Heart right ventricle (tissue), 16 donors: ENCODE measurements at regions not wholly inside any gene's neighbourhood (a gene's known extent, or its start where the extent isn't known, plus 50 kb on each side); places are given as distances from the start of the nearest gene placed in this dataset.

Experiments used
- ATAC-seq, 8 donors: fragments of 200-7000 bp; cut with Tn5 transposase; one replicate each; pipeline ENCODE4 v1.9.1; 2020; ENCODE audit warnings: mild to moderate bottlenecking in 8 of 8, moderate library complexity in 8 of 8, moderate number of reproducible peaks in 1 of 8
- DNase-seq, 2 donors: peaks; one replicate each; pipeline ENCODE4 v3.0.0-alpha.2; 2020
- H3K27ac ChIP-seq, 10 donors: fragments of 200-600 bp; sonication (generic) in 2 of 10; one replicate each; pipeline versions ENCODE4 v1.5.0 to v1.8.0; 2020 to 2022; ENCODE audit warnings: mild to moderate bottlenecking in 3 of 10
- H3K27me3 ChIP-seq, 7 donors: fragments of 200-600 bp; one replicate each; pipeline ENCODE4 v1.8.0; 2021 to 2022; ENCODE audit warnings: mild to moderate bottlenecking in 2 of 7
- H3K36me3 ChIP-seq, 9 donors: fragments of 200-600 bp; sonication (generic) in 1 of 9; one replicate each; pipeline versions ENCODE4 v1.5.0 to v1.8.0; 2020 to 2022; ENCODE audit warnings: mild to moderate bottlenecking in 2 of 9
- H3K4me1 ChIP-seq, 9 donors: fragments of 200-600 bp; sonication (generic) in 1 of 9; one replicate each; pipeline versions ENCODE4 v1.5.0 to v1.8.0; 2020 to 2022; ENCODE audit warnings: mild to moderate bottlenecking in 4 of 9
- H3K4me3 ChIP-seq, 10 donors: fragments of 200-600 bp; sonication (generic) in 2 of 10; one replicate each; pipeline versions ENCODE4 v1.5.0 to v1.8.0; 2020 to 2022; ENCODE audit warnings: mild to moderate bottlenecking in 7 of 10, moderate library complexity in 2 of 10
- H3K9me3 ChIP-seq, 11 donors: fragments of 200-600 bp in 10 of 11; sonication (generic) in 2 of 11; one replicate each; pipeline versions ENCODE4 v1.5.0 to v1.8.0; 2013 to 2022; ENCODE audit warnings: mild to moderate bottlenecking in 2 of 11, control low read depth in 1 of 11, moderate library complexity in 1 of 11
- CTCF ChIP-seq, 9 donors: fragments of 200-600 bp; sonication (generic) in 2 of 9; IDR thresholded peaks; one replicate each; pipeline versions ENCODE4 v1.5.0 to v1.8.0; 2021 to 2022; ENCODE audit warnings: antibody characterized with exemption in 9 of 9, mild to moderate bottlenecking in 5 of 9, moderate library complexity in 1 of 9
- WGBS, 2 donors: extraction: QIAGEN DNeasy Blood & Tissue Kit; methylation state at CpG; one replicate each; pipeline ENCODE4 v1.1.7; 2013; ENCODE audit warnings: inconsistent platforms in 1 of 2; 5-methylcytosine and 5-hydroxymethylcytosine counted together
- intact Hi-C, 10 donors: fragments of 100-400 bp; cut with DNase I; formaldehyde crosslinking; loops; one replicate each; pipeline versions ENCODE4 v1.11.1 to v1.14.2; 2022
- donor health status: Arrhythmogenic right ventricular cardiomyopathy.
- donor health status: ischemic (EF 13 %, LVEDD 7.1; RV severe dilation, severe dysfunction).
- donor health status: healthy with polysubstance abuse.
- donor health status: DM: no; HTN: yes; CAD: no.
- donor health status: DM: no; HTN: no; CAD: no.
- donor health status: ischemic (EF 25% LVEDD 6.9; RV normal size, moderate dysfunction).
- donor health status: ischemic (EF 25% LVEDD 5.7; RV mildly dilated, moderate dysfunction).
- donor health status: healthy.
- donor health status: DM: yes; HTN: yes; CAD: no.
- donor health status: Ischemic cardiomyopathy.
- donor health status: ischemic (EF 35%, LVEDD 5.7; RV mildly dilated, moderate dysfunction).
- donor health status: nonischemic (EF 11% LVEDD 7.7; RV severe dilation, severe dysfunction).
- donor health status: DM: yes; HTN: yes; CAD: no.
- donor health status: PGD.
- donor health status: ischemic (EF 29% LVEDD 5.4; RV normal size, mild dysfunction).
- donor health status: nonischemic (EF 23%, LVEDD 6.1; RV moderate dilation, normal function).

GRCh38 chr4:100290585-100290984 is 100.3 kb upstream of the DDIT4L start:
- Histone ChIP-seq H3K27ac (no peak overlapping the region), H3K36me3 (no peaks in the 10 kb centered on the region), H3K27me3 (no peaks in the 10 kb centered on the region), H3K4me3 (no peak overlapping the region), H3K4me1 (peaks cover 0 to 9% (median 0%) of the 10 kb centered on the region in 9 donors), H3K9me3 (no peaks in the 10 kb centered on the region)
- 84 to 85% methylated on average over 2 of the region's 2 CpGs for WGBS, 2 donors
- TF ChIP-seq CTCF (IDR thresholded peaks at IDR 0.05) = no peak
- DNase-seq (no peak), ATAC-seq (no peak)
- intact Hi-C loops = no loop called here

- Histone ChIP-seq H3K27me3 (no peaks in the 10 kb centered on the region), H3K36me3 (no peaks in the 10 kb centered on the region), H3K4me3 (no peak overlapping the region), H3K9me3 (no peaks in the 10 kb centered on the region), H3K27ac (no peak overlapping the region), H3K4me1 (peaks cover 0 to 9% (median 0%) of the 10 kb centered on the region in 9 donors)
- 36 to 47% methylated on average over 1 of the region's 1 CpG for WGBS, 2 donors
- intact Hi-C loops = no loop called here
- DNase-seq (no peak), ATAC-seq (no peak)
- TF ChIP-seq CTCF (IDR thresholded peaks at IDR 0.05) = no peak
Measured at GRCh38 chr4:100289946-100290345, 99.7 kb upstream of the DDIT4L start.

DNA sequence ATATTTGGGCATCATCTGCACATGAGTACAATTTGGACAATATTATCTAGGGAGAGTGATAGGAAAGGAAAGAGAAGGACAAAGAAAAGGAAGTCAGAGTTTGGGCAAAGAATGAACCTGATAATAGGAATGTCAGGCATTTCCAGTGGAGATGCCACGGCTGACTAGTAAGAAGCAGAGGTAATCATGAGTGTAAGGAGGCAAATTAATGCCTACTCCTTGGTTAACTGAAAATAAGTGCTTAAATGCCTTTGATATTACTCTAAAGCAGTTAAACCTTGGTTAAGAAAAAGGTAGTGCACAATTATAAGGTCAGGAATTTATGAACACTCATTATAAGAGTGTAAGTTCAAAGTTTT is 99.2 kb upstream of the DDIT4L start:
- no peak for TF ChIP-seq CTCF (IDR thresholded peaks at IDR 0.05)
- intact Hi-C loops = no loop called here
- Histone ChIP-seq H3K4me3 (no peak overlapping the region), H3K36me3 (no peaks in the 10 kb centered on the region), H3K27ac (no peak overlapping the region), H3K4me1 (peaks cover 0 to 9% (median 0%) of the 10 kb centered on the region in 9 donors), H3K9me3 (no peaks in the 10 kb centered on the region), H3K27me3 (no peaks in the 10 kb centered on the region)
- no peak for ATAC-seq
- WGBS, 2 donors = 20 to 35% methylated on average over 1 of the region's 1 CpG
- DNase-seq = no peak

- H3K4me1 ChIP-seq = peaks cover 0 to 9% (median 0%) of the 10 kb centered on the region in 9 donors
Measured at GRCh38 chr4:100288811-100289529, 98.7 kb upstream of the DDIT4L start.

More at GRCh38 chr4:100288811-100289529, 98.7 kb upstream of the DDIT4L start:
- H3K27ac ChIP-seq = no peak overlapping the region
- no peaks in the 10 kb centered on the region for H3K36me3 ChIP-seq
- no peak overlapping the region for H3K4me3 ChIP-seq
- intact Hi-C loops = no loop called here
- no peaks in the 10 kb centered on the region for H3K27me3 ChIP-seq
- no peak for TF ChIP-seq CTCF (IDR thresholded peaks at IDR 0.05)
- DNase-seq (no peak), ATAC-seq (no peak)
- H3K9me3 ChIP-seq = no peaks in the 10 kb centered on the region
- 90 to 92% methylated on average over 5 of the region's 5 CpGs for WGBS, 2 donors
